ENCODE measurements at regions not wholly inside any gene's neighbourhood (a gene's known extent, or its start where the extent isn't known, plus 50 kb on each side); places are given as distances from the start of the nearest gene placed in this dataset.

DNA sequence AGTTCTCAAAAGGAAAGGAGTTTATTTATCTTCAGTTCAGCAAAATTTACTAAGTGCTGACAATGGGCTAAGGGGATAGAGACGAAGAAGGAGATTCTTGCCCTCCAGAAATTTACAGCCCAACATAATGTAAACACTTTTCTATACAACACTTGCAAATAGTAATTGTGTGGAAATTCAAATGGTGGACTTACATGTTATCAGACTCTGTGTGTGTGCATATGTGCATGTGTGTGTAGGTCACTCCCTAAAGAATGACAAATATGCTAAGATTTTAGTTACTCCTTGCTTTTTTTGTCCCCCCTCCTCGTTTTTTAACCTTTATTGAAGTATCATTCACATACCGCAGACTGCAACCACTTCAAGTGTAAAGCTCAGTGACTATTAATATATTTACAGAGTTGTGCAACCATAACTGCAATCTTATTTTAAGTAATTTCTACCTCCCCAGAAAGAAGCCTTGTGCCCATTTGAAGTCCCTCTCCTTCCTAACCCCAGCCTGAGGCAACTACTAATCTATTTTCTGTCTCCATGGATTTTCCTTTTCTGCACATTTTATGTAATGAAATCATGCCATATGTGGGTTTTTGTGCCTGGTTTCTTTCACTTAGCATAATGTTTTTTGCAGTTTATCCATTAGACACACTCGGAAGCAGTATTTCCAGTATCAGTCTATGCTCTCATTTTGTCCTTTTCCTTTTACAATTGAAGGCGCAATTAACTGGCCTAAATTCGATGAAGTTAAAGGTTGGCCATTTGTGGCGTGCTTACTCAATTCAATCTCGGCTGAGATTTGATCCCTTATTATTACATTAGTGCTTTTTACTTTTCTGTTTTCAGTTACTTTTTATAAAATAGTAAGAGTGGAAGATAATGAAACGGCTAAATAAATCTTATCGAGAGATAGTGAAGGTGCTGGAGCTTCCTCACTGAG is 318.4 kb downstream of the HAPSTR1 start:
- TF ChIP-seq, protein P1, sequence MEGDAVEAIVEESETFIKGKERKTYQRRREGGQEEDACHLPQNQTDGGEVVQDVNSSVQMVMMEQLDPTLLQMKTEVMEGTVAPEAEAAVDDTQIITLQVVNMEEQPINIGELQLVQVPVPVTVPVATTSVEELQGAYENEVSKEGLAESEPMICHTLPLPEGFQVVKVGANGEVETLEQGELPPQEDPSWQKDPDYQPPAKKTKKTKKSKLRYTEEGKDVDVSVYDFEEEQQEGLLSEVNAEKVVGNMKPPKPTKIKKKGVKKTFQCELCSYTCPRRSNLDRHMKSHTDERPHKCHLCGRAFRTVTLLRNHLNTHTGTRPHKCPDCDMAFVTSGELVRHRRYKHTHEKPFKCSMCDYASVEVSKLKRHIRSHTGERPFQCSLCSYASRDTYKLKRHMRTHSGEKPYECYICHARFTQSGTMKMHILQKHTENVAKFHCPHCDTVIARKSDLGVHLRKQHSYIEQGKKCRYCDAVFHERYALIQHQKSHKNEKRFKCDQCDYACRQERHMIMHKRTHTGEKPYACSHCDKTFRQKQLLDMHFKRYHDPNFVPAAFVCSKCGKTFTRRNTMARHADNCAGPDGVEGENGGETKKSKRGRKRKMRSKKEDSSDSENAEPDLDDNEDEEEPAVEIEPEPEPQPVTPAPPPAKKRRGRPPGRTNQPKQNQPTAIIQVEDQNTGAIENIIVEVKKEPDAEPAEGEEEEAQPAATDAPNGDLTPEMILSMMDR (IDR thresholded peaks at IDR 0.05; ENCODE audit: extremely low read depth, missing control alignments), result no peak

DNA sequence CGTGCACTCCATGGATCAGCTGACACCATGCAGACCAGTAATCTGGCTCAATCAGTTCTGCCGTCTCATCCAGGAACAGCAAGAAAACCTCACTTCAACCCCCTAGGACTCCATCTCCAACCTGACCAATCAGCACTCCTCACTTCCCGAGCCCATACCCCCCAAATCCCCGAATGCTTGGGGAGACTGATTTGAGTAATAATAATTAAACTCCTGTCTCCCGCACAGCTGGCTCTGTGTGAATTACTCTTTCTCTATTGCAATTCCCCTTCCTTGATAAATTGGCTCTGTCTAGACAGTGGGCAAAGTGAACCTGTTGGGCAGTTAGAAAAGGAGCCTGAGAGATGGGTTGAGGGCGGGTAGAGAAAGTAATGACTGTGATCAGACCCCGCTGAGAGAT is 320.0 kb downstream of the HAPSTR1 start:
- DNase-seq (ENCODE audit: low spot score), result no peak
- TF ChIP-seq, protein P1 (IDR thresholded peaks at IDR 0.05; ENCODE audit: extremely low read depth, missing control alignments), result no peak

More for the DNA sequence above, 318.4 kb downstream of the HAPSTR1 start:
- no peak for DNase-seq (ENCODE audit: low spot score)

DNA sequence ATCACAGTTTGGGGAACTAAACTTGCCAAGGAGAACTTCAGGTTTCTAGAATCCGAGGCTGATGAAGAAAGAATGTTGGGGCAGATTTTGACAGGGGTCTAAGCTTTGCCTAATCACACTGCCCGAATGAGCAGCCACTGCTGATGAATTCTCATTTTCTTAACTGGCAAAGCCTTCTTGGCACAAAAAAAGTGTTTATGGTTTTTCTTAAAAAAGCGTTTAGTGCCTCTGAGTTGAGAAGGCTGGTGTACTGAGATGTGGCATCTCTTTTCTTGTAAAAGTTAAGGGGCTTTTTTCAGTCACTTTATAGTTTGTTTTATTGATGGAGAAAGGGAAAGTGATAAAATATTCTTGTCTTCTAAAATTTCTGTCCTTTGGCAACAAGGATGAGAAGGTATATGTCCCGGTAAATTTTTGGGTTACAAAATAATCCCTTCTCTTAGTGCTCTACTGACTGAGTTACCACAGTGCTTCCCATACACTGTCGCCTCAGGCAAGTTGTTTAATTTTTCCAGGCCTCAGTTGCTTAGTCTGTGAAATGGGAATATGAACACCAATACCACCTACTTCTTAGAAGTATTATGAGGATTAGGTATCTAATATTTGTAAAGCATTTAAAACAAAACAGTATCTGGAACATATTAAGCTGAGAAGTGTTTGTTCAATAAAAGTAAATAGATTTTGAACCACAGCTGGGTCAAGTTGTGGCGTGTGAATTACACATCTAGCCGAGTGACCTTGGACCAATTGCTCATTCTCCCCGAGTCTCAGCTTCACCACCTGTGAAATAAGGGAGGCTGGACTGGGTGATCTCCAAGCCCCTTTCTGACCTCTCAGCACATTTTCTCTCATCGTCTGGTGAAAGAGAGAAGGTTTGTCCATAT is 320.8 kb downstream of the HAPSTR1 start:
- TF ChIP-seq, protein P1 (IDR thresholded peaks at IDR 0.05; ENCODE audit: extremely low read depth, missing control alignments), result no peak
- no peak for DNase-seq (ENCODE audit: low spot score)

DNA sequence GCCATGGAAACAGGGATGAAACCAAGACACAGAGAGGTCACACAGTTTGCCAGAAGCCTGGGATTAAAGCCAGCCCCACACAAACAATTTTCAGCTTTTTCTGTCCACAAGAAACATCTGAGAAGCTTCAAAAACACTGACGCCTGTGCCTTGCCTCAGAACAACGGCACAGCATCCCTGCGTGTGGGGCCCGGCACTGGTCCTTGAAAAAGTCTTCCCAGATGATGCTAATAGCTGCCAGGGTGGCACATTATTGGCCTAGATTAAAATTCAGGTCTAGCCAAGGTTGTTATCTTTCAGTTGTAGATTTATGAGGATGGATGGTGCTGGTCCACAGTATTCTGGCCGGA is 321.4 kb downstream of the HAPSTR1 start:
- no peak for DNase-seq (ENCODE audit: low spot score)
- TF ChIP-seq, protein P1 (IDR thresholded peaks at IDR 0.05; ENCODE audit: extremely low read depth, missing control alignments), result no peak

DNA sequence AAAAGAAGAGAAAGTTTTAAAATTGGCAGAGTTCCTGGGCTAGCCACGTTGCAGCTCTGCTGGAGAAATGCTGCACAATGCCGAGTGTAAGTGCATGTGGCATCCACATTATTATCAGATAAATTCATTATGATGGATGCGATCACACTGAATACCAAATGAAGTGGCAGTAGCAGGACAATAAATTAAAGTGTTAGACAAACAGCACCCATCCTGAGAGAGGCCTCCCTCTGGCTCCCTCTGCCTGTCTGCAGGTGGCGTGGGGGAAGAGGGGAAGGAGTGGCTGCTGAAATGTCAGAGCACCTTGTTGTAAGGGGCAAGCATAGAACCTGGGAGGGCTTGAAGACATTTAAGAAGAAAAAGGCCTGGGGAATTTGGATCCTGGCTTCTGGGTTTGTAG is 324.1 kb downstream of the HAPSTR1 start:
- TF ChIP-seq, protein P1 (IDR thresholded peaks at IDR 0.05; ENCODE audit: extremely low read depth, missing control alignments), result no peak
- DNase-seq (ENCODE audit: low spot score), result no peak

DNA sequence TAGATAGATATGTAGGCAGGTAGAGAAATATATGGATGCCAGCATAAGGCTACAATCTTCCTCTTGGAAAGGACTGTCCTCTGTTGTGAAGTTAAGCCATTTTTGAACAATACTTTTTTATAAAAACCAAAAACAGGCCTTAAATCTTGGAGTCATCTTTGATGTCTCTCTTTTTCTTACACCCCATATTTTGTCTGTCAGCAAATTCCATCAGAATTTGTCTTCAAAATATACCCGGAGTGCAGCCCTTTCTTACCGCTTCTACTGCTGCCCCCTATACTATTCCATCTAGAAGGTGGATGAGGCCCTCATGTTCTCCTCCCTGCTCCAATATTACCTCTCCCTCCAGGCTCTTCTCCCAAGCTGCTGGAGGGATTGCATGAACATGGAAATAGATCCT is 326.5 kb downstream of the HAPSTR1 start:
- DNase-seq (ENCODE audit: low spot score), result no peak
- TF ChIP-seq, protein P1 (IDR thresholded peaks at IDR 0.05; ENCODE audit: extremely low read depth, missing control alignments), result no peak

DNA sequence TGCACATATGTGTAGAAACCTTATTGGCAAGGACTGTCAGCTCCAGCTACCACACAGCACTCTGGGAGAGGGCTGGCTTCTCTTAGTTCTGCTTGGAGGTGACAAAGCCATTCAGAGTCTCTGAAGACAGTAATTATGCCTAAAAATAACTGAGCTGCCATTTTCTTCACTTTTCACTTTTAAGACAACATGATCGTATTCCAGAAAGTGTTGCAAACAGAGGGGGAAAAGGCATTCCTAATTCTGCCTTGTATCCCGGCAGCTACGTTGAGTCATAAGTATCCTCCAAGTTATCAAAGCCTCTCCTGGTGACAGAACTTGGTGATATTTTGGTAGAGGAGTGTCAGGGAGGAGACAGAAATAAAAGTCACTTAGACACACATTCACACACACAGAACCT is 327.7 kb downstream of the HAPSTR1 start:
- no peak for DNase-seq (ENCODE audit: low spot score)
- TF ChIP-seq, protein P1 (IDR thresholded peaks at IDR 0.05; ENCODE audit: extremely low read depth, missing control alignments), result no peak

Measured in GM20000 (cell line).